Duodenal mucosa (tissue), 2 donors: ENCODE measurements at regions not wholly inside any gene's neighbourhood (a gene's known extent, or its start where the extent isn't known, plus 50 kb on each side); places are given as distances from the start of the nearest gene placed in this dataset.
"Not testable (repeated sequence)": the region's sequence is repeated elsewhere in the genome, so short reads cannot be mapped to it uniquely, and the experiment has no call there.

Experiments used
- H3K27ac ChIP-seq: one replicate; pipeline ENCODE4 v1.7.0; 2013; ENCODE audit warnings: low read depth, low read length
- H3K27me3 ChIP-seq, 2 donors: one replicate each; pipeline ENCODE4 v1.7.0; 2013; ENCODE audit warnings: low read length in 2 of 2, control low read depth in 1 of 2; ENCODE audit not compliant: insufficient read depth in 2 of 2, control insufficient read depth in 1 of 2
- H3K36me3 ChIP-seq, 2 donors: one replicate each; pipeline ENCODE4 v1.7.0; 2013; ENCODE audit warnings: low read length in 2 of 2, control low read depth in 1 of 2; ENCODE audit not compliant: insufficient read depth in 2 of 2, control insufficient read depth in 1 of 2
- H3K4me1 ChIP-seq, 2 donors: one replicate each; pipeline ENCODE4 v1.7.0; 2013; ENCODE audit warnings: low read length in 2 of 2, control low read depth in 1 of 2; ENCODE audit not compliant: insufficient read depth in 2 of 2, control insufficient read depth in 1 of 2
- H3K4me3 ChIP-seq, 2 donors: one replicate each; pipeline ENCODE4 v1.7.0; 2013; ENCODE audit warnings: low read length in 2 of 2, low read depth in 1 of 2
- H3K9ac ChIP-seq, 2 donors: one replicate each; pipeline ENCODE4 v1.7.0; 2013; ENCODE audit warnings: low read length in 2 of 2, low read depth in 1 of 2
- H3K9me3 ChIP-seq, 2 donors: one replicate each; pipeline ENCODE4 v1.7.0; 2013; ENCODE audit warnings: low read length in 2 of 2, control low read depth in 1 of 2; ENCODE audit not compliant: control insufficient read depth in 1 of 2

- Histone ChIP-seq H3K27me3 (no peaks in the 10 kb centered on the region), H3K27ac (no peak overlapping the region), H3K9ac (no peak overlapping the region), H3K36me3 (no peaks in the 10 kb centered on the region), H3K9me3 (no peaks in the 10 kb centered on the region), H3K4me1 (no peaks in the 10 kb centered on the region), H3K4me3 (no peak overlapping the region)
Measured at GRCh38 chr3:165981318-165981717, 144.1 kb upstream of the BCHE start.

GRCh38 chr3:165960825-165961224, 123.6 kb upstream of the BCHE start:
- H3K36me3 ChIP-seq, H3K4me3 ChIP-seq, H3K27ac ChIP-seq, H3K4me1 ChIP-seq, H3K9ac ChIP-seq, H3K27me3 ChIP-seq, H3K9me3 ChIP-seq: not testable (repeated sequence)

- H3K4me1 ChIP-seq, result no peaks in the 10 kb centered on the region
- no peak overlapping the region for H3K4me3 ChIP-seq
- no peak overlapping the region for H3K9ac ChIP-seq
- no peaks in the 10 kb centered on the region for H3K9me3 ChIP-seq
- H3K27ac ChIP-seq, result no peak overlapping the region
- H3K36me3 ChIP-seq, result no peaks in the 10 kb centered on the region
- no peaks in the 10 kb centered on the region for H3K27me3 ChIP-seq
Measured at GRCh38 chr3:165954171-165954570, 116.9 kb upstream of the BCHE start.

GRCh38 chr3:165946360-165946759, 109.1 kb upstream of the BCHE start:
- Histone ChIP-seq H3K4me1 (no peaks in the 10 kb centered on the region), H3K9ac (no peak overlapping the region), H3K4me3 (no peak overlapping the region), H3K27me3 (no peaks in the 10 kb centered on the region), H3K9me3 (no peaks in the 10 kb centered on the region), H3K36me3 (no peaks in the 10 kb centered on the region), H3K27ac (no peak overlapping the region)

- no peaks in the 10 kb centered on the region for H3K9me3 ChIP-seq
- H3K4me3 ChIP-seq, result no peak overlapping the region
- no peak overlapping the region for H3K27ac ChIP-seq
- H3K9ac ChIP-seq, result no peak overlapping the region
- no peaks in the 10 kb centered on the region for H3K27me3 ChIP-seq
- no peaks in the 10 kb centered on the region for H3K4me1 ChIP-seq
- H3K36me3 ChIP-seq, result no peaks in the 10 kb centered on the region
Measured at GRCh38 chr3:165938986-165939540, 101.8 kb upstream of the BCHE start.

GRCh38 chr3:165936081-165936480, 98.9 kb upstream of the BCHE start:
- not testable (repeated sequence) for H3K9me3 ChIP-seq, H3K27ac ChIP-seq, H3K4me3 ChIP-seq, H3K36me3 ChIP-seq, H3K9ac ChIP-seq, H3K4me1 ChIP-seq, H3K27me3 ChIP-seq

GRCh38 chr3:165924301-165924791, 87.1 kb upstream of the BCHE start:
- H3K4me1 ChIP-seq, H3K9me3 ChIP-seq, H3K27ac ChIP-seq, H3K9ac ChIP-seq, H3K27me3 ChIP-seq, H3K4me3 ChIP-seq, H3K36me3 ChIP-seq: not testable (repeated sequence)

GRCh38 chr3:165920984-165921383, 83.8 kb upstream of the BCHE start:
- no peaks in the 10 kb centered on the region for H3K27me3 ChIP-seq
- no peaks in the 10 kb centered on the region for H3K4me1 ChIP-seq
- no peak overlapping the region for H3K9ac ChIP-seq
- H3K27ac ChIP-seq, result no peak overlapping the region
- no peak overlapping the region for H3K4me3 ChIP-seq
- no peaks in the 10 kb centered on the region for H3K9me3 ChIP-seq
- H3K36me3 ChIP-seq, result no peaks in the 10 kb centered on the region

GRCh38 chr3:165919284-165919683, 82.1 kb upstream of the BCHE start:
- H3K4me1 ChIP-seq, result no peaks in the 10 kb centered on the region
- no peaks in the 10 kb centered on the region for H3K36me3 ChIP-seq
- H3K27ac ChIP-seq, result no peak overlapping the region
- no peak overlapping the region for H3K9ac ChIP-seq
- no peaks in the 10 kb centered on the region for H3K9me3 ChIP-seq
- H3K4me3 ChIP-seq, result no peak overlapping the region
- no peaks in the 10 kb centered on the region for H3K27me3 ChIP-seq

- no peak overlapping the region for H3K9ac ChIP-seq
- no peaks in the 10 kb centered on the region for H3K36me3 ChIP-seq
- no peak overlapping the region for H3K27ac ChIP-seq
- no peaks in the 10 kb centered on the region for H3K27me3 ChIP-seq
- no peaks in the 10 kb centered on the region for H3K9me3 ChIP-seq
- H3K4me1 ChIP-seq, result no peaks in the 10 kb centered on the region
- H3K4me3 ChIP-seq, result no peak overlapping the region
Measured at GRCh38 chr3:165918657-165918979, 81.4 kb upstream of the BCHE start.
